ENCODE measurements at regions not wholly inside any gene's neighbourhood (a gene's known extent, or its start where the extent isn't known, plus 50 kb on each side); places are given as distances from the start of the nearest gene placed in this dataset.

DNA sequence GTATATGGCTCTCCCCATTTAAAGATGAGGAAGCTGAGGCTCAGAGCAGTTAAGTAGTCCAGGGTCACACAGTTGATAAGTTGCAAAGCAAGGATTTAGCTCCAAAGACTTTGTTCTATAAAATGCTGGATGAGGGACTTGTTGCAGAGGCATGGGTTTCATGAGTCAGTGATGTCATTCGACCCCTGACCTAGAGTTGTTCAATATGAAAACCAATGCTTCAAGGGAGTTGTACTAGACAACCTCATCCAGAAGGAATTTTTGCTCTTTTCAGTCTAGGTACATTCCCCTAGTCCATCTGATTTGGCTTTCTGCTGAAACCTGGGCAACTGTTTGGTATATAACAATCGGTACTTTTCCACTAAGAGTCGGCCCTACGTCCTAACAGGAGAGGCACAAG lies 550.4 kb downstream of the EBF1 start (continued):
- TF ChIP-seq ZNF704 (CRISPR knock-in tag; IDR thresholded peaks at IDR 0.05; ENCODE audit: borderline replicate concordance) (no peak), ZNF776 (CRISPR knock-in tag; IDR thresholded peaks at IDR 0.05) (no peak), RAD51 (IDR thresholded peaks at IDR 0.05; ENCODE audit: borderline replicate concordance) (no peak), SP4 (CRISPR knock-in tag; IDR thresholded peaks at IDR 0.05) (no peak), NR2F1 (CRISPR knock-in tag; IDR thresholded peaks at IDR 0.05) (no peak), SRY (CRISPR knock-in tag; IDR thresholded peaks at IDR 0.05) (no peak)
- TF ChIP-seq, protein P1, sequence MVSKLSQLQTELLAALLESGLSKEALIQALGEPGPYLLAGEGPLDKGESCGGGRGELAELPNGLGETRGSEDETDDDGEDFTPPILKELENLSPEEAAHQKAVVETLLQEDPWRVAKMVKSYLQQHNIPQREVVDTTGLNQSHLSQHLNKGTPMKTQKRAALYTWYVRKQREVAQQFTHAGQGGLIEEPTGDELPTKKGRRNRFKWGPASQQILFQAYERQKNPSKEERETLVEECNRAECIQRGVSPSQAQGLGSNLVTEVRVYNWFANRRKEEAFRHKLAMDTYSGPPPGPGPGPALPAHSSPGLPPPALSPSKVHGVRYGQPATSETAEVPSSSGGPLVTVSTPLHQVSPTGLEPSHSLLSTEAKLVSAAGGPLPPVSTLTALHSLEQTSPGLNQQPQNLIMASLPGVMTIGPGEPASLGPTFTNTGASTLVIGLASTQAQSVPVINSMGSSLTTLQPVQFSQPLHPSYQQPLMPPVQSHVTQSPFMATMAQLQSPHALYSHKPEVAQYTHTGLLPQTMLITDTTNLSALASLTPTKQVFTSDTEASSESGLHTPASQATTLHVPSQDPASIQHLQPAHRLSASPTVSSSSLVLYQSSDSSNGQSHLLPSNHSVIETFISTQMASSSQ (IDR thresholded peaks at IDR 0.05; ENCODE audit: low read depth), result no peak
- TF ChIP-seq, protein P1 (CRISPR knock-in tag; IDR thresholded peaks at IDR 0.05; ENCODE audit: borderline replicate concordance), result no peak

GRCh38 chr5:158546748-158547147 lies 553.0 kb downstream of the EBF1 start:
- Histone ChIP-seq H3K79me2 (ENCODE audit: insufficient read depth, low read length) (no peaks in the 10 kb centered on the region), H3K4me3 (replicated peaks in 1 of 3; ENCODE audit: insufficient read depth in 1 of 3, low read depth in 2 of 3, low read length in 3 of 3) (no peak overlapping the region), H3K4me2 (ENCODE audit: low read depth, low read length) (no peak overlapping the region), H4K20me1 (ENCODE audit: insufficient read depth, low read length) (no peaks in the 10 kb centered on the region), H2AFZ (ENCODE audit: low read length) (no peak overlapping the region), H3K27ac (ENCODE audit: extremely low read length, insufficient read depth, low read length) (no peak overlapping the region), H3K27me3 (ENCODE audit: control insufficient read depth in 1 of 2, insufficient read depth in 2 of 2, low read length in 2 of 2) (no peaks in the 10 kb centered on the region), H3K9ac (ENCODE audit: insufficient read depth, low read depth, low read length) (no peak overlapping the region), H3K4me1 (ENCODE audit: insufficient read depth, low read length) (no peaks in the 10 kb centered on the region), H3K36me3 (replicated peaks in 1 of 2; ENCODE audit: control insufficient read depth in 1 of 2, insufficient read depth in 2 of 2, low read length in 2 of 2) (no peaks in the 10 kb centered on the region), H3K9me3 (ENCODE audit: low read length) (no peaks in the 10 kb centered on the region)
- TF ChIP-seq ARNTL (CRISPR knock-in tag; IDR thresholded peaks at IDR 0.05) (no peak), MEF2D (CRISPR knock-in tag; IDR thresholded peaks at IDR 0.05) (no peak), FOXM1 (CRISPR knock-in tag; IDR thresholded peaks at IDR 0.05) (no peak), BCL6 (CRISPR knock-in tag; IDR thresholded peaks at IDR 0.05) (no peak), NR1H2 (CRISPR knock-in tag; IDR thresholded peaks at IDR 0.05; ENCODE audit: borderline replicate concordance, low read depth) (no peak), ATF5 (CRISPR knock-in tag; IDR thresholded peaks at IDR 0.05; ENCODE audit: low read depth) (no peak), FOXP1 (IDR thresholded peaks at IDR 0.05) (no peak), FOXP1 (CRISPR knock-in tag; IDR thresholded peaks at IDR 0.05) (no peak), EED (CRISPR knock-in tag; IDR thresholded peaks at IDR 0.05) (no peak), KLF9 (CRISPR knock-in tag; IDR thresholded peaks at IDR 0.05; ENCODE audit: low read depth) (no peak), RFXANK (CRISPR knock-in tag; IDR thresholded peaks at IDR 0.05) (no peak), CTCF (CRISPR knock-in tag; IDR thresholded peaks at IDR 0.05) (no peak)
- FAIRE-seq (no peak), ATAC-seq (no peak), DNase-seq (ENCODE audit: low spot score) (no peak)
- intact Hi-C loops (cut with micrococcal nuclease; ENCODE audit: unreplicated experiment) (no loop called here), in situ Hi-C loops (cut with HindIII; ENCODE audit: extremely low pct_ligation_motif_present, low pct_unique_long_range_greater_than_20kb) (no loop called here)
- ChIA-PET CTCF (ENCODE audit: low intra/inter-chr PET ratio, low total read pairs) (no interaction called here), POLR2A (no interaction called here)
- 25% methylated on average over 9 of the region's 9 CpGs for WGBS (ENCODE audit: low lambda C conversion rate)
- BruUV-seq (replicated peaks), result no TSS peak
